ENCODE measurements at regions not wholly inside any gene's neighbourhood (a gene's known extent, or its start where the extent isn't known, plus 50 kb on each side); places are given as distances from the start of the nearest gene placed in this dataset.
A peak's percentile ranks its signal among the peaks of the same experiment; 100 is the strongest.

DNA sequence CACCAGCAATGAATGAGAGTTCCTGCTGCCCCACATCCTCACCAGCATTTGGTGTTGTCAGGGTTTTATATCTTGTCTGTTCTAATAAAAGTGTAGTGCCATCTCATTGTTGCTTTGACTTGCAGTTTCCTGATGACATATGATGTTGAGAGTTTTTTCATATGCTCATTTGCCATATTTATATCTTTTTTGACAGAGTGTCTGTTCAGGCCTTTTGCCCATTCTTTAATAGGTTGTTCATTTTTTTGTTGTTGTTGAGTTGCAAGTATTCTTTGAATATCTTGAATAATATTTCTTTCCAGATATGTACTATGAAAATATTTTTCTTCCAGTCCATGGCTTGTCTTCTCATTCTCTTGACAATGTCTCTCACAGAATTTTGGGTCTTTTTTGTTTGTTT, 111.7 kb upstream of the KCNJ15 start:
- no peak for DNase-seq (ENCODE audit: insufficient read length, low spot score)
- FAIRE-seq: no peak

DNA sequence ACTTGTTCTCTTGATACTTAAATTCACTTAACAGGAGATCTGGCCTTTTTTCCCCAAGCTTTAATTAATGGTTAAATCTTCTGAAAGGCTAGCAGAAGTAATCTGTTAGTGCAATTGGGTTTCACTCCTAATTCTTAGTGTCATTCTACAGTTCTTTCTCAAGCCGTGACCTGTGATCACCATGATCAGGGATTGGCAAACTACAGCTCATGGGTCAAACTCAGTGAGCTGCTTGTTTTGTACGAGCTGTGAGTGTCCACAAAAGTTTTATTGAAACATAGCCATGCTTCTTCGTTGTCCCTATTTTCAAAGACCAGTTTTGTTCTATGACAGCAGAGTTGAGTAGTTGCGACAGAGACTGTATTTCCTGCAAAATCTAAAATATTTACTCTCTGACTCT, 109.4 kb upstream of the KCNJ15 start:
- FAIRE-seq: no peak
- DNase-seq (ENCODE audit: insufficient read length, low spot score): no peak

DNA sequence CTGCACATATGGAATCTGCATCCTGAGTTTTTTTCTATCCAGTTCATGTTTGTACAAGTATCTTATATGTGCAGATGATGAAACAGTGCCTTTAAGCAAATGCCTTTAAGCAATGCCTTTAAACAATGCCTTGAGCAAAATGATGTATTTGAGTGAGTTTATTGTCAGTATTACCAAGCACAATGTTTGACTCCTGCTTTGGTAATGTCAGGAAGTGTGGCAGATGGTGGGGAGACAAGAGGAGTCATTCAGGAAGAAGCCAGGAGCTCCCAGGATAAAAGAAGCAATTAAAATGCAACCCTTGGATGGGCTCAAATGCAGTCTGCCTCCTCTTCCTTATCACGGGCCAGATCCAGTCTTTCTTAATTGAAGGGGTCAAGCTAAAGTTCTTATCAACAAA, 108.7 kb upstream of the KCNJ15 start:
- FAIRE-seq: no peak
- DNase-seq (ENCODE audit: insufficient read length, low spot score): no peak

DNA sequence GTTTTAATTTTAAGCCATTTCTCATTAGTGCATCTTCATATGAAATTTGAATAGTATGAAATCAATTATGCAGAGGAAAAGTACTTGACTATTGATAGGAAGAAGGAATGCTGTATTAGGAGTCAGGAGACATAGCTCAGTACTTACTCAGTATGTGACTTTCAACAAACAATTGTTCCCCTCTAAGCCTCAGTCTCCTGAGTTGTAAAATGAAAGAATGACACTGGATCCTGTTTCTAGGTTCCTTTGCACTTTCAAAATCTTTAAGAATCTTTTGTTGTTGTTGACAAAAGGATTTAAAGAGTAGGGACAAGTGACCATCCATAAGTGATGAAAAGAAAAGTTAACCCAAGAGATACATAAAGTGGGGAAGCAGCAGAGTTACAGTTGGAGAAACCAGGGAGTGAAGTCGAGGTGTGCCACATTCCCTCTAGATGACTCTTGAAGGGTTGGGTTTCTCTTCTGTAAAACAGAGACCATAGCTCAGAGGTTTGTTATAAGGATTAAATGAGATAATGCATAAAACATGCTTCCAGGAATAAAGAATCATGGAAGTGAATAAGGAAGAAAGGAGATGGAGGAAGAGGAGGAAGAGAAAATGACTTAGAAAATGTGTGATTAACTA, 105.7 kb upstream of the KCNJ15 start:
- FAIRE-seq: no peak
- DNase-seq (ENCODE audit: insufficient read length, low spot score): no peak

DNA sequence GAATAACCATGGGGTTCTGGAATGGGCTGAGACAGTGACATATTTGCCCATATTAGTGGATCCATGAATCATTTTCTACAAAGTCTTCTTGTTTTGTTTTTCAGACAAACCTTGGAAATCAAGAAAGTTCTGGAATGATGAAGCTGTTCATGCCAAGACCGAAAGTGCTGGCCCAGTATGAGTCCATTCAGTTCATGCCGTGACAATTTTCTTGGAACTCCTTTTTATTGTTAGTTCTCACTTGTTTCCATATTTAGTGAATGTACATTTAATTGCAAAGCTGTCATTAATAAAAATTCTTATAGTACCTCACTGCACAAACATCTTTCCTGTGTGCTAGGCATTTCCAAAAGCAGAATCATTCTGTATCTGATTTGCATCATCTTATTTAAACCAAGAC, 100.6 kb upstream of the KCNJ15 start:
- no peak for DNase-seq (ENCODE audit: insufficient read length, low spot score)
- no peak for FAIRE-seq

DNA sequence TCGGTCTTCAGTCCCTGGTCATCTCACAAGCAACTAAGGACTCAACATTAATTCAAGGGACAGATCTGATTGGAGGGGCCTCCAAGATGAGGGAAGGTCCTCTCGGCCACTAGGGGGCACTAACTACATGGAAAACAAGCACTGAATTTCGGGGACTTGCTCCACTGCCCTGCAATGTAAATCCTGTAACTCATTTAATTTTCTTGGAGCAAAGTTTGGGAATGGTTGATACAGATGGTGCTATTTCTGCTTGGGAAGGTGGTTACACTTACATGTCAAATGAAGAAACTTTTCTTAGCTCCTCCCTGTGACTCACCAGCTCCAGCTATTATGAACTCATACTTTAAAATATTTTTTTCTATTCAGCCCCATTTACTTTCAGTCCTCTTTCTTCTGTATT, 97.4 kb upstream of the KCNJ15 start:
- FAIRE-seq (no peak), DNase-seq (ENCODE audit: insufficient read length, low spot score) (peak; percentile 50)

DNA sequence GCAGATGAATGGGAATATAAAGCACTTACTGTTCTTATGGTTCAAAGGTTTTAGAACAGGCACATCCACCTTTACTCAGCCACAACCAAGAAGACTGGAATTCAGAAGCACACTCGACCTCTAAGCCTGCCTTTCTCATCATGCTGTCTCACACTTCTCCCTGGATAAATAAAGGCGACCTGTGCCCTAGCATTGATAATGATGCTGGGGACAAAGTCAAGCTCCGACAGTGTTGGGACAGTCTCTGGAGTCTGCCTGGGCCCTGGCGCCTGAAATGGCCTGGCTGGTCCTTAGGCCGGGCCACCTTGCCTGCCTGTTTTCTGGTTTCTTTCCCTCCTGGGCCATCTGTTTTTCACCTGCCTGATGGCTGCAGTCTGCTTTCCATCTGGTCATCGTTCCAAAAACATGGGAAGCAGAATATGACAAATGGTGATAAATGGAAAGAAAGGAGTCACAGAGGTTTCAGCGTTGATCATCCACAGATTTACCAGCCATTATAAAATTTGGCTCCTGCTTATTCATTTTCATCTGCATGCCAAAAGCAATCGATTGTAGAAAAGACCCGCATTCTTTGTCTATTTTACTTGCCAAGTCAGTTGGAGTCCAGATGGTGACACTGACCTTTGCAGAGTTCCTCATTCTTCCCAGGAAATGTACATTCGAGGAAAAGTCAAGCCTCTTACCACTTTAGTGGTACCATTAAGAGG, 91.2 kb upstream of the KCNJ15 start:
- FAIRE-seq: no peak
- DNase-seq (ENCODE audit: insufficient read length, low spot score): no peak

DNA sequence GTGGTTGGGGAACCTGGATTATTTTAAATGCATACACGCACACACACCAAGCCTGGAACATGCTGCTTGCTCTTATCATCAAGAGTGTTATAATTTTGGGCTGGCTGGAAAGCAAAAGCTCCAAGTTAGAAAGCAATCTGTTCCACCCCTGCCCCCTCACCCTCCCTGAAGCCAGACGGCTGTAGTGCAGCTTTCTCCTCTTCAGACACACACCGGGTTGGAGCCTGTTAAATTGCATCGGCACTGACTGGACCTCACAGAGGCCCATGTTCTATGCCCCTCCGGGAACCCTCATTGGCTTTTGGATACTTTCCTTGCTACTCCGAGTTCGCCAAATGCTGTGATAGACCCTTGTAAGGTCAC, 90.6 kb upstream of the KCNJ15 start:
- DNase-seq (ENCODE audit: insufficient read length, low spot score) (no peak), FAIRE-seq (no peak)

DNA sequence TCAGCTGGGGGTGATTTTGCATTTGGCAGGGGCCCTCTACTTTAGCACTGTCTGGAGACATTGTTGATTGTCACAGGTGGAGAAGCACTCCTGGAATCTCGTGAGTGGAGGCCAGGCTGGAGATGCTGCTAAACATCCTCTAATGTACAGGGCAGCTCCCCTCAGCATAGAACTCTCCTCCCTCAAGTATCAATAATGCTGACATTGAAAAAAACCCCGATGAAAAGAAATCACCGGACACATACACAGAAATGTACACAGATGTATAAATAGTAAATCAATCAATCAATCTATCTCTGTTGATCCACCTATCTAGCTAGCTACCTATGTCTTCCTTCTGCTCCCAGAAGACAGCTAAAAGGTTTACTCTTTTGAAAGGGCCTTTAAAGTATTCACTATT, 89.4 kb upstream of the KCNJ15 start:
- no peak for FAIRE-seq
- no peak for DNase-seq (ENCODE audit: insufficient read length, low spot score)

DNA sequence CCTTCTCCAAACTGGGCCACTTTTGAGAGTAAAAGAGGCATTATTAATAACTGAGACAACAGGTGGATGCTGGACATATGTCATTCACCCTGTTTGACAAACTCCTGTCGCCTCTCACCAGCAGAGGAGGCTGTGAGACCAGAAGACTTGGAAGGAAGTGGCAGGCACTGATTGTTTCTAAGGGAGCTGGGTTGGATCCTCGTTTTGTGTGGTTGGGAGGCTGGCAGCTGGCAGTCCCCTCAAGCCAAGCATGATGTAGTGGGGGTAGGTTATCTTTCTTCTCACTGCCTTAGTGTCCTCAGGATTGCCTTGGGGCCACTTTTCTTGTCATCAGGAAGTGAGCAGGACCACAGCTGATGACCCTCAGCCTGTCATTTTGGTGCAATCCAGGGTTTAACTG, 86.5 kb upstream of the KCNJ15 start:
- FAIRE-seq: no peak

DNA sequence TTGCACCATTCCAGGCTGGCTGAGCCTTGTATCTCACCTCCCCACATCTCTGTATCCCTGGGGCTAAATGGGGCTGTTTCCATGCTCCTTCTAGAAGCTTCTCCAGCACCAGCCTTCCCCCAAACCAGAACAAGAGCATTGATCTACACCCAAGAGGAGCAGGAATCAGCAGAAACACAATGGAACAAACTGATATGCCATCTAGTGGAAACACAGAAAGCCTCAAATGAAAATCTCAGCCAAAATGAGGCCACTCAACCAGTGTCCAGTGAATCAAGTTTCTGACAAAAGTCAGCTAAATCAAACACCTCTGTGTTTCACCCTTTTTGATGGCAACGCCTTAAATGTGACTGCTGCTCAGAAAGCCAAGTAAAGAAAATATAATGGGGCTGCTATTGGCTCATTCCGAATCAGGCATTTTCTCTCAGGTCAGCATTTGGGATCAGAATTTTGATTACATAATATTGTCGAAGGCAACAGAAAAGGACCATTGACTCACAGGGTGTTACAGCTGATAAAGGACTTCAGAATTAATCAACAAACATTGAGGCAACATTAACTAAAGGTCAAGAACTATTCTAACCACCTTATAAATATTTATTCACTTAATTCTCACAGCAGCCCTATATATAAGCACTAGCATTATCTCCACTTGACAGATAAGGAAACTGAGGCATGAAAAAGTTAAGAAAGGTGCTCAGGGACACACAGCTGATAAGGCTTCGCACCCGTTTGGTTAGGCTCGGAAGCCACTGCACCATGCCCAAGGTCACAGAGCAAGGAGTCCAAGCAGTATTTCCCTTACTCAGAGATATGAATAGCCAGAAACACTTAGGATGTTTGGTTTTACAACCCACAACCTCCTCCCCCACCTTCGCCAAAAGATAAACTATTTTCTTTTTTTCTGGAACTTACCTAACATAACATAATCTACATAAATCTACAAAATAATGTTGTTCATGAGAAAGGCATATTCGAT, 85.8 kb upstream of the KCNJ15 start:
- FAIRE-seq (no peak), DNase-seq (ENCODE audit: insufficient read length, low spot score) (no peak)

More for the DNA sequence above, 86.5 kb upstream of the KCNJ15 start:
- DNase-seq (ENCODE audit: insufficient read length, low spot score): peak; percentile 35

DNA sequence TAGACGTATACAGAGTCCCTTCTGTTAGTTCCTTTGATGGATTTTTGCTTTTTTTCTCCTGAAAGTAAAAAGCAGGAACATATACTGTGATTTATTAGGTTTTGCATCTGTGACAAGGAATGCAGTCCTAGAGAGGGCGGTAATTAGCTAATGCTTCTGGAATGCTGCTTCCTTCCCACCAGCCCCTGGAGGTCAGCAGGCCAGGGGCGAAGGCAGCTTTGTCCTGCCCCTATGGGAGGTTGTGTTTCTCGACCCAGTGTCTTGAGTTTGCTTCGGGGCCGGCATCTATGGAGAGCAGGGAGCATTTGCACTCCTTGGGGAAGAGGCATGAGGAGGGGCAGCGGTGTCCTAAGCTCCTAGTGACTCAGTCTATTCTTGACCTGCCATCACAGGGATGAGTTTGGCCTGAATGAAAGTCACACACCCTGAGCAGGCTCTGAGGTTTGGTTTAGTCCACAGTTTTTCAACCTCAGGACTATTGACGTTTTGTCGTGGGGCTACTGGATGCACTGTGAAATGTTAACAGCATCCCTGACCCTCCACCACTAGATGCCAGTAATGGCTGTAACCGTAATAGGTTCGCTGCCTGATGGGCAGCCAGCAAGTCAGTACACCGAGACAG, 85.0 kb upstream of the KCNJ15 start:
- FAIRE-seq: no peak
- peak; percentile 68 for DNase-seq (ENCODE audit: insufficient read length, low spot score)

DNA sequence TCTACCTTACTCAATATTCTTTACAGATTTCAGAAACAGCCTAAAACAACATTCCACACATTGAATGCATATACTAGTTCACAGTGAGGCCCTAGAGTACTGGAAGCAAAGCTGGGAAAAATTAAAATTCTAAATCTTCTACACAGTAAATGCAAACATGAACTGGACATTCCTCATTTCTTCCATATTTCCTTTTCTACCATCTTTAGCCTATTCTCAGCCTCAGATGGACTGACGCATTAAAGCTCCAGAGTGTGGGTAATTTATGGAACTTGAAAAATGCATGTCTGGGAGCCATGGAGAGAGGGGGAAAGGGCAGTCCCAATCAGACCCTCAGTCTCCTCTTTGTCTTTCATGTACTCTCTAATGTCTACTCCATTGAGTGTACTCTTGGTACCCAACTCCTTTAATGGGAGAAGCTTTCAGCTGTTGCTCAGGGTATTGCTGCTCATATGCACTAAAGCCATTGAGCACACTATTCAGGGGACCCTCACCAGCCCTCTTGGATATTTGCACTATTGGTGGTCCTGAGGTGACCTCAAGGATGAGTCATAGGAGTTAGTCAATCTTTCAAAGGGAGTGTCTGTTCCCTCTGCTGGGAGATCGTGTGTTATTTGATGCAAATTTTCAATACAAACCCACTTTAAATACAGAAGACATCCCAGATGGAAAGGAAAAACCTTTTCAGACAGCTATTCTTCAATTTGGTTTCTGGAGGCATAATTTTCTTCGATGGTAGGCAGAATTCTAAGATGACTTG, 83.3 kb upstream of the KCNJ15 start:
- FAIRE-seq (no peak), DNase-seq (ENCODE audit: insufficient read length, low spot score) (no peak)

DNA sequence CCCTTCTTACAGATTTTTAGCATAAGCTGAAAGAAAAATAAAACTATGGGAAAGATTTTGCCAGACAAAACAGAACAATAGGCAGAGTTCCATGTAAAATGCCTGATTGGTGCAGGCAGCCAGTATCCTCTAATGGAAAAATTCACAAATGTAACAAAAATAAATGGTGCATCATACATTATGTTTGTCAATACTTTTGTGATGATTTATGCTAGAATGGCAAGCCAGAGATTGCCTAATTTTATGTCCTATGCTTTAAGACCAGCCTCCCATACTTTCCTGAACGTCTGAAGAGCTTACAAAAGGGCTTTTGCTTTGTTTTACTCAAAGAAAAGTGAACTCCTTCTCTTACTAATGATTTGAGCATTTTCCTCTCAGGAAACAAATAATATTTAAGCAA, 81.5 kb upstream of the KCNJ15 start:
- DNase-seq (ENCODE audit: insufficient read length, low spot score) (no peak), FAIRE-seq (no peak)

DNA sequence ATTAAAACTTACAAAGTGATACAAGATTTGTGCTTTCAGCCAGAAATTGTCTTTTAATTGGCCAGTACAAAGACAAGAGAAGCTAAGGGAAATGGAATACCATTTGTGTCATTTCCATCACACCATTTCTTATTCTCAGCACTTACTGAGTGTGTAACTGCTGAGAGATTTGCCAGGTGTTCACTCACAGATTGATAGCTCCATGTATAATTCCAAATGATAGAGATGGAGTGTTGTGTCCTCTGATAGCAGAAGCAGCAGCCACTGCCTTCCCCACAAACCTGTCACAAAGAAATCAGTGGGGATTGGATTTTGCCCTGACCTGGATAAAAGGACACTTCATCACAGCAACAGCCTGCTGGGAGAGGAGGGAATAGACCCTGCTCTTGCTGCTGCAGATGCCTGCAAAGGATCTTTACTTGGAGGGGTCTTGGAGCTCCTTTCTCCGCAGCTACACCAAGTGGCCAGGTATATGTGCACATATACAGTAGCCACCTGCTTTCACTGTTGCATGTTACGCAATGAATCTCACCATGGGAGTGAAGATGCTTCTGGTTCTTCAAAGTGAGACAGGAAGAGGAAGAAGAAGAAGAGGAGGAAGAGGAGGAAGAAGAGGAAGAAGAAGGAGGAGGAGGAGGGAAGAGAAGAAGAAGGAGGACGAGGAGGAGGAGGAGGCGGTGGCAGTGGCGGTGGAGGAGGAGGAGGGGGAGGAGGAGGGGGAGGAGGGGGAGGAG, 78.7 kb upstream of the KCNJ15 start:
- FAIRE-seq: no peak
- no peak for DNase-seq (ENCODE audit: insufficient read length, low spot score)

DNA sequence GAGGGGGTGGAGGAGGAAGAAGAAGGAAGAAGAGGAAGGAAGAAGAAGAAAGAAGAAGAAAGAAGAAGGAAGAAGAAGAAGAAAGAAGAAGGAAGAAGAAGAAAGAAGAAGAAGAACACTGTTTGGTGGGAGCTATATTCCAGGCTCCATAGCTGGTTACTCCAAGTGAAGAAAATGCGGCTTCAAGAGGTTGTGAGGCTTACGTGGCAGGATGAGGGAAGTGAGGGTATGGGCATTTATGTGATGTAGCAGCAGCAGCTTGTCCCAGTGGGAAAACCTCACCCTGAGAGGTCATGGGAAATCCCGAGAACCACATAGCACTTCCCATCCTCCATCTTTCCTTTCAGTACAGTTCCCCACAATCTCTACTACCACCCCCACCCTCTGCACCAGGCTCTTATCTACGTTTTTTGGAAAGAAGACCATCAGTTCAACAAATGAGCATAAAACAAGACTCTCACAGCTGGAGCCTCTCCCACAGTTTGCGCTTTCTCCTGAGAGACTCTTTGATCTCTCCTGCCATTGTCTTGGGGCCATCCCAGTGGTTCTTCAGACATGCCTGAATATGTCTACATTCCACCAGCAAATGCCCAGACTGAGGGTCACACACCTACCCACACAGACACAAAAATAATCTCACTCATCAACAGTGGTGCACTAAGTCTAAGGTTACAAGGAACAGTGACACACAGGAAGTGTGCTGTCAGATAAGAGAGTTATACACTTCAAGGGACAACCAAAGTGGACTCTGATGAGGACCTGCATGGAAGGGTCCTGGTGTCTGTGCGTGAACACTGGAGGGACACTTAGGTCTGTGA, 77.9 kb upstream of the KCNJ15 start:
- no peak for FAIRE-seq

DNA sequence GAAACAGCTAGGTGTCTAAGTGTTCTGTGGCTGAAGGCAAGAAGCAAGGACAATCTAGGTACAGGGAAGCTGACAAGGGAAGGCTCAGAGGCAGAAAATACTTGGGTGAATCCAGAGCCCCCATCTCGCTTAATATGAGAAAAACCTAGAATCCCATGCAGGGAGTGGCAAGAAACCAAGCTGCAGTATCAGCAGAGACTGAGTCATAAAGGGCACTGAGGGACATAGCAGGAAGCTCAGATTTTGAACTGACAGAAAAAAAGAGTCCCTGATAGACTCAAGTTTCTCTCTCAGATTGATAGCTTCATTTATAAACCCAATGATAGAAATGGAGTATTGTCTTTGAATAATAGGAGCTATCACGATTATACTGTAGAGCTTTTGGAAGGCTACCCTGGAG, 77.3 kb upstream of the KCNJ15 start:
- no peak for FAIRE-seq
- DNase-seq (ENCODE audit: insufficient read length, low spot score): no peak

More for the DNA sequence above, 77.9 kb upstream of the KCNJ15 start:
- DNase-seq (ENCODE audit: insufficient read length, low spot score): no peak

DNA sequence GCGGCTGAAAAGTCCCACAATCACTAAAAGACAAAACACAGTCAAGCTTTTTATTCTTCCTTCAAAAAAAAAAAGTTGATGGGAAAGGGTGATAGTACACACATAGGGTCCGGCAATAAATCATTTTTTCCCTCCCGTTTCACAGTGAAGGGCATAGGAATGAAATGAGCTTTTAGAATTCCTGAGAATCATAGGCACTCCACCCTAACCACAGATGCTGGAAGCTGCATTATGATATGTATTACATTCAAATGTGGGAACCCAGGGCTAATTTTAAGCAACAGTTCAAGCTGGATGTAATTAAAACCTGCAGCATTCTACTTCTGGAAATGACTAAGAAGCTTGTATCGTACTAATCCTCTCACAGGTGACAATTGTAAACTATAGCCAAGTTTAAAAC, 75.7 kb upstream of the KCNJ15 start:
- DNase-seq (ENCODE audit: insufficient read length, low spot score): no peak
- FAIRE-seq: no peak
